Kasumi-1 (cell line): ENCODE measurements at regions not wholly inside any gene's neighbourhood (a gene's known extent, or its start where the extent isn't known, plus 50 kb on each side); places are given as distances from the start of the nearest gene placed in this dataset.

ENCODE experiments used
- DNase-seq, 2 experiments: peaks; one replicate each; lab custom pipeline; 2025; lab: John Stamatoyannopoulos, UW

DNA sequence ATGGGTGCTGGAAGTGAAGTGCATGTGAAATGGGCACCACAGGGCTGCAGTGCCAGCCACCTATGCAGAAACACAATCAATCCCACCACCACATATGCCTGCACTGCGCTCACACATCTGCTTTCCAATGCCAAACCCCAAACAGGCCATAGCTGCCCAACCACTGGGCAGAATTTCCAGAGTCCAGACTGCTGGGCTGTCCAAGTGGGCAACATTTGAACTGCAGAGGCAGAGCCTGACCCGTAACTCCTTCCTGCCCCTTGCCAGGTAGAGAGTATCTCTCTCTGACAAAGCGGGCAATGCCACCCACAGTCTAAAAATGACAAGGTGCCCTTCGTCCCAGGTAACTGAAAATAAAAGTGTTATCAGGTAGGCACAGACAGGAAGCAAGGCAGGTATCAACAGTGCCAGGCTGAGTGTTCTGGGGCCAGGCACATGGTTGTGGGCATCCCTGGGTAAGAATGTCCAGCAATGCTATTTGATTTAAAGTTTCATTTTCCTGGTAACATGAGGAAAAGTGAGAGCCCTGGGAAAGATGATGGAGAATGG lies 79.5 kb downstream of the FOXA2 start:
- no peak for DNase-seq

DNA sequence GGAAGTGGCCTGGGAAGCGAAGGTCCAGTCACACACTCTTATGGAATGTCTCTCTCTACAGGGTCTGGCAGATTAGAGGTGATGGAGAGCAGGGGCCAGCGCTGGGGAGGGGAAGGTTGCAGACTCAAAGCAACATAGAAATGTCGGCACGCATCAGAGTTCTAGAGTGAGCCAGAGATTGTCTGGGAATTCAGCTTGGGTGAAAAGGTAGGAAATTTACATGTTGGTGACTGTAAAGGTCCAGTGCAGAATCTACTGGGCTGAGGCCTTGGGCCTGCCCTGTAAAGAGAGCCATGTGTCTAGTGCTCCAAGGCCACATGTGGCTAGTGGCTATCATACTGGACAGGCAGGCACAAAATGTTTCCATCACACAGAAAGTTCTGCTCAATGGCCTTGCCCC lies 80.8 kb downstream of the FOXA2 start:
- DNase-seq: no peak

DNA sequence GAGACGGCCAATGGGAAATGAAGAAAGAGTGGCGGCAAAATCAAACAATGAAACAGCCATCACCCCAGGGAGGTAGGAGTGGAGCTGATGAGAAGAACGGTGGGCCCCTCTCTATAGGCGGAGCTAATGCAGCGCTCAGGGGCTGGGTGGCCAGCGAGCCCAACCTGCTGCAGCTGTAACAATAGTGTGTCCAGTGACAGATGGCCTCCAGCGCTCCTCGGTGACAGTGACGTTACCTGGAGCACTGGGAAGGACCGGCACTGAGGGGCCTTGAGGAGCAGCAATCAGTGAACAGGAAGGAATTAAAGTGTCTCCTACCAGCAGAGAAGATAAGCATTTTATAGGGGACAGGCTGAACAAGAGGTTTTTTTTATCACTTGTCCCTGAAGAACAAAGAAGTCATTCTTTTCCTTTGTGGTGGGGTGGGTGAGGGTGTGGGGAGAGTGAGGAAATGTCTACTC lies 81.6 kb downstream of the FOXA2 start:
- DNase-seq: no peak

DNA sequence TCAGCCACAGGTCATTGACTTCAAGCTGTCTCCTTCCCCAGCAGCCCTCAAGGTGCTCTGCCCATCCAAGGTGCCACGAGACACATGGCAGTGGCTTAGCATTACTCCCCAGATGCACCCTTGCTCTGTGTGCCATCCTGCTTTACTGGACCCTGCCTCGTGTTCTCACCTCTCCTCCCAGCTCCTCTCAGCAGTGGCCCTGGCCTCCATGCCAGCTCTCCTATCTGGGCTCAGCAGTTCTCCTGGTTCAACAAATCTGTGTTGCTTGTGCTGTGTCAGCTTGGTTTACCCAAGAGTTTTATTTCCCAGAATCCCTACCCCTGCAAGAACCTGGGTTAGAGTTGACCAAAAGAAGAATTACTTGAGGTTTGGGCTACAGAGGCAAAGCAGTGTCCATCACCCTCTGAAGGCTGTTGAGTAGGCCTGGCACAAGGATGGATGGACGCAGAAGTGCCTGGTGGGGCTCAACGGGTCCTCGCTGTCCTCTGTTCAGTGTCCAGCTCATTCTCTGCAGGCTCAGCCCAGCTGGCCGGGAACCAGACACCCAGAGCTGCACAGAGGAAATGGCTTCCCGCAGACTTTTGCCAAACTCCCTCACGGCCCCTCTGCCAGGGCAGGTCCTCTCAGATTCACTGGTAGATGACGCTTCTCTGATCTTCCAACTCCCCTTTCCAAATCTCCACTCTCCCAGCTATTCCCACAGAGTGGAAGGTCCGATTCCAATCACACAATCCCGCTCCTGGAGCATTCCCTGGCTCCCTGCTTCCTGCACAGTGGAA lies 82.6 kb downstream of the FOXA2 start:
- no peak for DNase-seq

DNA sequence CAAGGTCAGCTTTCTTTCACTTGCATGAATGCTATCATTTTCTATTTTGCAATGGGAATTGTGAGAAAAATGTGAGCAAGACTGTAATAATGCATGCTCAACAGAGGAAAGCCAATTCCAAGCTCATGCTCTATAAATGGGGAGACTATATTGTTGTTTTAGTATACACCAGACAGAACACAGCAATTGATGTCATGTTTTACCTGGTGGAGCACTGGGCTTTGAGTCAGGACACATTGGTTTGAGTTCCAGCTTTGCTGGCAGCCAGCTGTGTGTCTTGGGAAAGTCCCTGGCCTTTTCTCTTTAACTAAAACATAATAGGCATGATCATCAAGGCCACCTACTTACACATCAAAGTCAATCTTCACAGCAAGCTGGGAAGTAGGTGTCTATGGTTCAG lies 83.3 kb downstream of the FOXA2 start:
- DNase-seq: no peak

DNA sequence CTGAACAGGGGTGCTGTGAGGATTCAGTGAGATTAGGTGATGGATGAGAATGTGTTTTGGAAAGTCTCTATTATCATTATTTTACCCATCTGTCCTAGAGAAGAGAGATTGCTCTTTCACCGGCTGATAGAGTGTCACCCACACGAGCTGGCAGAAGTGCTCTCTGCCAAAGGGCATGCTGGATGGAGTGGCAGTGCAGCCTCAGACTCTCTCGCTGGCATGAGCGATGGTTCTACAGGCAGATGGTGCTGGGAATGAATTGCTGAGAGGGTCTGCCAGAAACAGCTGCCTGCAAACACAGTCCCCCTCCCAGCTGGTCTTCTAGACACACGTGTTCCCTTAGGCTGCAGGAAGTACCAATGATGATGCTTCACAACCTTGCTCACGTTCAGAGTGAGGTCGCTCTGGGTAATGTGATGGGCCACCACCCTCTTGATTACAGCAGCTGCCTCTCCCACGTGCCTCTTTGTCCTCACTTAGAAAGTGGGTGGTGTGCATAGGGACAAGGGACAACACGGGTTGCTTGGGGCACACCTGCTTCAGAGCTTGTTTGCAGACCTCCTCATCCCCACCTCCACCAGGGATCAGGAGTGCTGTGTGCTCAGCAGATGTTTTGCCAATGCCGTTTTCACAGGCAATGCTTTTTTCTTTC lies 84.7 kb downstream of the FOXA2 start:
- no peak for DNase-seq

DNA sequence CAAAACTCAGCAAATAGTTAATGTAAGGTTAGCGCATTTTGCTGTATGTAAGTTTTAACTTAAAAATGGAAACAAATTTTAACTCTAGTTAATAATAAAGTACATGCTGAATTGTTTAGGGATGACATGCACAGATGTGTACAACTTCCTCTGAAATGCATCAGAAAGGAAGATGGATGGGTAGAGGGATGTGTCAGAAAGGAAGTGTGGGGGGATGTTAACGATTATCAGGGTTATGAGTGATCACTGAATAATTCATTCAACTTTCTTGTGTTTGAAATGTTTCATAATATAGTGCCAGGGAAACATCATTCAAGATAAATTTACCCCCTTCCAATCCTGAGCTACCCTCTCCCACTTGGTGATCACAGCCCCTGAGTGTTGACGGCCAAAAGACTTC lies 87.6 kb downstream of the FOXA2 start:
- no peak for DNase-seq

DNA sequence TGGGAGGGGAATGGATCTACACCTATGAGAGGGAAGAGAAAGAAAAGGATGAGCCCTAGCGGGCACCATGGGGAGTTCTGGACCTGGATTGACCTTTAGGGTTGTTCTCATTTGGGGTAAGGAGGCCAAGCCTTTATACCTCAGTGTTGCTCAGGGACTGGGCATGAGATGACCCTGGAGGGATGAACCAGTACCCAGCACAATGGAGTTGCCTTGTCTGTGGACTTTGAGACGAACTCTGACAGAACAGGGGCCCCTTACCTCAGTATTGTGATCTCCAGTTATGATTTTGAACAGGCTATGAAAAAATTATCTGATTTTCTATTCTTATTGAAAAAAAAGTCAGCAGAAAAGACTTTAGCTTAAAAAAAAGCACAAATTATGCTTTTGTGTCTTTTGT lies 88.6 kb downstream of the FOXA2 start:
- DNase-seq: no peak

DNA sequence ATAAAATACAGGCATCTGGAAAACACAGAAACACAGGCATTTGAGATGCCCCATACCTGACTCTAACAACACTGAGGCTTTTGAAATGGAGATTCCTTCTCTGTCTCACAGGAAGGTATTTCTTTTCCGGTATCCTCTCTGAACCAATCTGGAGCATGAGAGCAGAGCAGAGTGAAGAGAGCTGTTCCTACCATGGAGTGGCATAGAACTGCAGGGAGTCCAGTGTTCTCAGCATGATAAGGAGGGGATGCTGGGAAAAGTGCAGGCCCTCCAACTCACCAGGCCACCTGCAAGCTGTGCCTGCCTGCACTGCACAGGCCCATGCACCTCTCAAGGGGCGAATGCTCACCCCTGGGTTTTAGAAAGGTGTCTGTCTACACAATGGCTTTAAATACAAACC lies 89.2 kb downstream of the FOXA2 start:
- DNase-seq: no peak

DNA sequence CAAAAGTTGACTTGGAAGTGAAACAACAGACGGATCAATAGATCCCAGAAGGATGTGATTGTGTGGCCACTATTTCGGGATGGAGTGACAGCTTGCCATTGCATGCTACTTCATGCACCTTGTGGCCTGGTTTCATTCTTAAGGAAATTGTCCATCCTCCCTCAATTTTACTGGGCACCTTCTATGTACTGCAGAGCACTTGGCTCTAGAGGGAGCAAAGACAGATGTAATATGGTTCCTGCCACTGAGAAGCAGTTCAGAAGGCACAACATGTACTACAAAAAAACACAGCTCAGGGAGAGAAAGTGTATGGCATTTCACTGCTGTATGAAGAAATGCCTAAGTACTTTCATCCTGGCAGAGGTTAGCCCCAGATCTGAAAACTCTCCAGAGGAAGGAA lies 91.9 kb downstream of the FOXA2 start:
- DNase-seq: no peak

DNA sequence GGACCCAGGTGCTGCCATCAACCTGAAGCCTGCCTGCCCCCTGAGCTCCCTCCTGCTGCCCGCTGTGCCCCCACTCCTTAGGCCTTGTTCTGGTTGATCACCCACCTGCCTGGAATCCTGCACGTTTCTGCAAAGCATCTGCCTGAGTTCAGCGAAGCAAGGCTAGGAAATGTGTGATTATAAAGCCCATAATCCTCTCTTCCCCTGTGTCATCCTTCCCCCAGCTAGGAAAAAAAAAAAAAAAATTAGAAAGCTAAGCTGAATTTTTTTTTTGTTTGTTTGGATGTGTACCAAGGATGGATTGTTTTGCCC lies 93.2 kb downstream of the FOXA2 start:
- DNase-seq: no peak

DNA sequence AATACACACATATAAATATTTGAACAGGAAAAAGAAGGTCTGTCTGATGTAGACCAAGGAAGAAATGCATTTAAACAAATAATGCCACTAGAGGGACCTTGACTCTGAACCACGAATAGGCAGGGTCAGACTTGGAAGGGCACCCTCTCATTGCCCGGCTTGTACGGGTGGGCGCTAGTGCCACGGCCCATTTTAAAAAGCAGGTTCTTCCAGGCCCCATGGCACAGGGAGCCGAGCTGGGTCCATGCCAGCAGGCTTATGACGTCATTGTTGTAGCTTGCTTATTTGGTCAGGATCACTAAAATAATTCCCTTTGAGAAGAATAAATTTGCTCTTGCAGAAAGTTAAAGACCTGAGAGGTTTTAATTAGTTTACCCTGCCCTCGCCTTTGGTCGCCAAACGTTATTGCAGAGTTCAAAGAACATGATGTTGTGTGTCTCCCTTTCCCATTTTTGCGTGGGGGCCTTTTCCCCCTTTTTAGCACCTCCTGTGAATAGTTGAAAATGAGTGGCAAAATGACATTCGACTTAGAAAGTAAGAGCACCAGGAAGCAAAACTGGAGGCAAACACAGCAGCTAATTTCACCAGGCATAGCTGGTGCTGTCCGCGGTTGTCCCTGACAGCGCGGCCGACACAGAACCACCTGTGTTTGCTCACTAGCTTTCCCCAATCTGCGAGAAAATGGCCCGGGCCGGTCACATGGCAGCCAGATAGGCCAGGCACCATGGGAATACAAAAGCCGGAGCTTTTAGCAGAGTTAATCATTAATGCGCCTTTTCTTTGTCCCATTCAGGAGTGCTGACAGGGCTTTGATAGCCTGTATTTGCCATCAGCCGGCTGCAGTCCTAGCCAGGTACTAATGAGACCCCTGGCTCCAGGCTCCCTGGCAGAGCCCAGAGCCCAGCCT lies 93.8 kb downstream of the FOXA2 start:
- no peak for DNase-seq

DNA sequence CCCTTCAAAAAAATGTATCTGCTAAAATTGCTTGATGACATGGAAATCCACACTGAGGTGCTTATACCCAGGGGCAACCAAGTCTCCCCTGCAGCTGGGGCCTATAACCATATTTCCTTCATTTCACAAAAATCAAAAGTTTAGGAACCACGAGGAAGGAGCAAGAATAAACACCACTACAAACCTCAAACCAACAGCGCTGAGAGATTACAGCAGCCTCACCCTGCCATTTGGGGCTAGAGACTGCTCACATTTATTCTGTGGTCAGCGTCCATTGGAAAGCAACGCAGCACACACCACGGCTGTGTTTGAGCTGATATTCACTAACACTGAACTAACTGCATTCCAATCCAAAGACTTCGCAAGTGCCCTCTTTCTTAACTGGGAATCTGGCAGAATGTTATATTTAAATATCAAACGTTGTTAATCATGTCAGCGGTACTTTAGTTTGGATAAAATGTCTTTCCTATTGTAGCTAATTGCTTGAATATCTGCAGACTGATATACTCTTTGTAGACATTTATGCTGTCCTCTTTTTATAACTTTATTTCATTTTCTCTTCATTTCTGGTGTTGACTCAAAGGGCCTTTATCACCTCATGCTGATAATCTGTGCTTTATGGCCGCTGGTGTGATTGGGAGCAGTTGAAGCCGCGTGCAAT lies 94.6 kb downstream of the FOXA2 start:
- DNase-seq: no peak

DNA sequence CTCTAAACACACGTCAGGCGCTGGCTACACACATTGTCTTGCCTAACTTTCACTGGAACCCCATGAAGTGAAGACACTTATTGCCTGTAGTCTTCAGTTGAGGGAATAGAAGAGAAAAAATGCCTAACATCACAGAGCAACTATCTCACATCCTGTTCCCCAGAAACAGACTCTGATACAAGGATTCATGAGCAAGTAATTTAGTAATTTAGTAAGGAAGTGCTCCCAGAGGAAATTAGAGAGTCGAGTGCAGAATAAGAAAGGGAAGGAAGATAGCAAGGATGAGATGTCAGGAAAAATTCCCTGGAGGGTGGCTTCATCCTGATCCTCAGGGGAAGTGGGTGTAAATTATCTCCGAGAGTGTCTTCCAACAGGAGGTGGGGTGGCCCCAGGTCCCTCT lies 104.0 kb downstream of the FOXA2 start:
- DNase-seq: no peak

DNA sequence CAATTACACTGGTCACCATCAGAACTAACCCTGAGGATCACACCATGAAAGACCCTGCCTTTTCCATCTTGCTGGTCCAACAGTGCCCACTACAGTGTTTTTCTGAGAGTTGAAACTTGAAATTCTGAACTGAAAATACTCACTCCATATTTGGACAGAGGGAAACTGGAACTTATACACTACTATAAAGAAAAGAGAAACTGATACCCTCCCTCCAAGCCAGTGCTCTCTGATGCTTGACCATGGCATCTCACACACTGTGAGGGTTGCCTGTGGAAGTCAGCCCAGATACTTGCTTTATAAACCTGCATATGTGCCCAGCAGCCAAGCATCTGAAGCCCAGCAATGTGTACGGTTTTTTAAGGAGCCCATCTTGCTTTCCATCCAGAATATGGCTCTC lies 108.7 kb downstream of the FOXA2 start:
- no peak for DNase-seq

DNA sequence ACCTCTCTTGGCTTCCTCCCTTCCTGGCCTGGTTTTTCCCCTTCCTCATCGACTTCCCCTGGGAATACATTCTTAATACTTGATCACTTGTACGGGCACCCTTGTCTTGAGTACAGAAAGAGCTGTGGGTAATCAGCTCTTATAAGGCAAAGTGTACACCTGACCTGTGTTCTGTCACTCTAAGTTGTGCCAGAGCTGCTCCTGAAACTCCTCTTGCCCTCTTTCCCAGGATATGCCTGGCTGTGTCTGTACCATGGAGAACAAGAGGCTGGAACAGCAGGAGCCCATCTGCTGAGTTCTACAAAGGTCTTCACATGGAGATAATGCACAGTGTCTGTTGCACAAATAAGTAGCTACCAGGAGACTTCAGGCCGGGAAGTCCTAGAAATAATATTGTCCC lies 110.1 kb downstream of the FOXA2 start:
- no peak for DNase-seq

DNA sequence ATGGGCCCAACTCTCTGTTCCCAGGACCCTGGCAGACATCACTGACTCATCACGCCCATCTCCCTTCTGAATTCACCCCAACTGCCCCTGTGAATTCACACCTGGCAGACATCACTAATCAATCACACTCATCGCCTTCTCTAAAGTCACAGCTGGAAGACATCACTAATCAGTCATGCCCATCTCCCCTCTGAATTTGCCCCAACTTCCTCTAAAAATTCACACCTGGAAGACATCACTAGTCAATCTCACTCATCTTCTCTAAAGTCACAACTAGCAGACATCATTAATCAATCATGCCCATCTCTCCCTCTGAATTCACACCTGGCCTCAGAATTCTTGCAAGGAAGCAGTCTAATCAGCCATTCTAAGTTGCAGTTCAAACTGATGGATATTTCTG lies 111.1 kb downstream of the FOXA2 start:
- DNase-seq: no peak

DNA sequence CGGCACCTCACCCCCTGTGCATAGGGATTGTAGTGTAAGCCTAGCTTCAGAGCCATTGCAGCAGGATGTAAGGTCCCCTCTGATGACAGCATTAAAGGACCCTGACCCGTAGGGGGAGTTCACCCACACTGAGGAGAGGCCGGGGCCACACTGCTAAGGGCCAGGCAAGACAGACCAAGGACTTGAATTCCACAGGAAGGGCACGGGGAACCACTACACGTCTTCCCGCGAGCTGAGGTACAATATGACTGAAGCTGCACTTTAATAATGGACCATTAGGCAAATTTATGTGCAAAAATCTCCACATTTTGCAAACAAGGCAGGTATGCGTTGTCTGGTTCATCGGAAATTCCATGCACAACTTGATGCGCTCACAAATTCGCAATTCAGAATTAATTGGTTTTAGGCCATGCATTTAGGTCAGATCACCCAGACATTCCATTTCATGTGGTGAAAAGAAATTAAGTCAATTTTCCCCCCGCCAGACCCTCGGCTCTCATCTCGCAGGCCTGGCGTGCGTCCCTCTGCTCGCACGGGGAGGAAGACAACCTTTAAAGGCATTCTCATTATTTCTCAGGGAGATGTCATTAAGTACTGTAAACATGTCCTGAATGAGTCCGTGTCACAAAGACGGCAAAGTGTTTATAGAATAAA lies 111.8 kb downstream of the FOXA2 start:
- DNase-seq: no peak

DNA sequence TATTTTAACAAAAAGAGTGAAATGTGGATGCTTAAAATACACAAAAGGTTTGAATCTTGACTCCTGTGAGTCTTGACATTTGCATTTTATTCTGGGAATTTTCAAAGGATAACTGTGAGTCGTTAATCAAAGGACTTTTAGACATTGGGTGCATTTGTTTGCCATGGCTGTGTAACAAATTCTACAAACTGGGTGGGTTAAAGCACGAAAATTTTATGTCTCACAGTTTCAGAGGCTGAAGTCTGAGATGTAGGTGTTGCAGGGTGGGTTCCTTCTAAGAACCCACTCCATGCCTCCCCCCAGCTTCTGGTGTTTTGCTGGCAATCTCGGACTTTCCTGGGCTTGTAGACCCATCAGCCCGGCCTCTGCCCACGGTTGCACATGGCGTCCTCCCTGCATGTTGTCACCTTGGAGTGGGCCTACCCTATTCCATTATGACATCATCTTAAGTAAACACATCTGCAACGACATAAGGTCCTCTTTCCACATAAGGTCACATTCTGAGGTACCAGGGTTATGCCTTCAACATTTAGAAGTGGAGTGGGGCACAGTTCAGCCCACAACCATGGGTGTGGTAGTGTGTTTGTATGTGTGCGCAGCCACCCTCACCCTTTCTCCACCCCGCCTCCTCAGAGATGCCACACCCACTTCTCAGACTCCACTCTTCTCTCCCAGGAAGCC lies 113.1 kb downstream of the FOXA2 start:
- DNase-seq: no peak

DNA sequence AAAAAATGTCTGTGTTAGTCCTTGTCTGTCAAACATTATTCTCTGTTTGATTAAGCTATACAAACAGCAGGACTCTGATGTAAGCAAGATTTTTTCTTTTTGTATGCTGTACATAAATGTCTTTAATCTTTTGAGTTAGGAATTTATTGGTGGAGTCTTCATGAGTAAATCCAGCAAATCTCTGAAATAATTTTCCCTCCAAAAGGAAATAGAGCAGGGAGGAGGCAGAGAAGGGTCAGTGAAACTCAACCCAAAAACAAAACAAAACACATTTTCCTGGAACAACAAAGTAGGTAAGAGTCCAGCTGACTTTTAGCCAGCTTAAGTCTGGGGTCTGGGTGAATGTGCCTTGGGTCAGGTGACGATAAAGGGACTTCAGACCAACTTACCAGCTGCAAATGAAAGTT lies 113.7 kb downstream of the FOXA2 start:
- DNase-seq: no peak
